Upper lobe of left lung (tissue), 4 donors: ENCODE measurements at regions not wholly inside any gene's neighbourhood (a gene's known extent, or its start where the extent isn't known, plus 50 kb on each side); places are given as distances from the start of the nearest gene placed in this dataset.

ENCODE experiments used
- EP300 ChIP-seq, 4 donors: sonication (generic); formaldehyde crosslinking; IDR thresholded peaks; one replicate each; pipeline ENCODE4 v1.5.1; 2017; ENCODE audit warnings: antibody characterized with exemption in 4 of 4, control low read depth in 2 of 4
- POLR2A ChIP-seq, 4 donors: fragments of 450-650 bp; IDR thresholded peaks; one replicate each; pipeline ENCODE4 v1.5.1; 2016 to 2017; ENCODE audit warnings: antibody characterized with exemption in 4 of 4, mild to moderate bottlenecking in 2 of 4
- POLR2AphosphoS5 ChIP-seq, 2 donors: sonication (generic); formaldehyde crosslinking; IDR thresholded peaks; one replicate each; pipeline ENCODE4 v1.5.1; 2017; ENCODE audit warnings: antibody characterized with exemption in 2 of 2
- TF ChIP-seq, protein P1 (sequence below), 6 experiments: fragments of 450-650 bp in 4 of 6; fragments of 200-600 bp in 2 of 6; sonication (generic) in 2 of 6; IDR thresholded peaks; one replicate each; pipeline ENCODE4 v1.5.1; 2016 to 2019; ENCODE audit warnings: antibody characterized with exemption in 6 of 6

DNA sequence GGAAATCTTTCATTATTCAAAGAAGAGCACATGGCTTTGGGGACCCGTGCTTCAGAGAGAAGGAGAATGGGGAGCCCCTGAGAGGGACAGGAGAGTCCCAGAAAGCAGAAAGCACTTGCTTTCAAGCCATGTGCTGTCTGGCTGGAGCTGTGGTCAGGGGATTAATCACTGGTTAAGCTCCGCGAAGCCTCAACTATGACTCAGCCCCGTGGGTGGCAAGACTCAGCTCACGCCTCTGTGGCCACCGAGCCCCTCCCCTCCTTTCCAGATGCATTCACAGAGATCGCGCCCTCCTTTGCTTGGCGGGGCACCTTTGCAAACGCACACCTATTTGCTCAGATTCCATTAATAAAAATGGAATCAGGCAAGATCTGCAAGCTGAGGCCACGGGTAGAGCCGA lies 202.9 kb upstream of the TCERG1L start:
- TF ChIP-seq, protein P1, sequence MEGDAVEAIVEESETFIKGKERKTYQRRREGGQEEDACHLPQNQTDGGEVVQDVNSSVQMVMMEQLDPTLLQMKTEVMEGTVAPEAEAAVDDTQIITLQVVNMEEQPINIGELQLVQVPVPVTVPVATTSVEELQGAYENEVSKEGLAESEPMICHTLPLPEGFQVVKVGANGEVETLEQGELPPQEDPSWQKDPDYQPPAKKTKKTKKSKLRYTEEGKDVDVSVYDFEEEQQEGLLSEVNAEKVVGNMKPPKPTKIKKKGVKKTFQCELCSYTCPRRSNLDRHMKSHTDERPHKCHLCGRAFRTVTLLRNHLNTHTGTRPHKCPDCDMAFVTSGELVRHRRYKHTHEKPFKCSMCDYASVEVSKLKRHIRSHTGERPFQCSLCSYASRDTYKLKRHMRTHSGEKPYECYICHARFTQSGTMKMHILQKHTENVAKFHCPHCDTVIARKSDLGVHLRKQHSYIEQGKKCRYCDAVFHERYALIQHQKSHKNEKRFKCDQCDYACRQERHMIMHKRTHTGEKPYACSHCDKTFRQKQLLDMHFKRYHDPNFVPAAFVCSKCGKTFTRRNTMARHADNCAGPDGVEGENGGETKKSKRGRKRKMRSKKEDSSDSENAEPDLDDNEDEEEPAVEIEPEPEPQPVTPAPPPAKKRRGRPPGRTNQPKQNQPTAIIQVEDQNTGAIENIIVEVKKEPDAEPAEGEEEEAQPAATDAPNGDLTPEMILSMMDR (IDR thresholded peaks at IDR 0.05), result no peak
- no peak for TF ChIP-seq POLR2A (IDR thresholded peaks at IDR 0.05)
- no peak for TF ChIP-seq EP300 (IDR thresholded peaks at IDR 0.05)
- no peak for TF ChIP-seq POLR2AphosphoS5 (IDR thresholded peaks at IDR 0.05)
